OCI-LY3 (cell line): ENCODE measurements at regions not wholly inside any gene's neighbourhood (a gene's known extent, or its start where the extent isn't known, plus 50 kb on each side); places are given as distances from the start of the nearest gene placed in this dataset.
"Not testable (repeated sequence)": the region's sequence is repeated elsewhere in the genome, so short reads cannot be mapped to it uniquely, and the experiment has no call there.

ENCODE experiments used
- H2AFZ ChIP-seq: fragments of 200-600, 300-600 bp; shearing (Covaris generic); 2 replicates; pipeline ENCODE4 v1.6.0; 2014; ENCODE audit warnings: antibody characterized with exemption, low read depth, low read length
- H3K27ac ChIP-seq: fragments of 200-600, 300-600 bp; sonication (generic); 2 replicates; pipeline ENCODE4 v1.5.1; 2014; ENCODE audit warnings: mild to moderate bottlenecking, low read length, moderate library complexity, mixed read lengths
- H3K27me3 ChIP-seq: fragments of 200-600, 300-600 bp; sonication (generic); 2 replicates; pipeline ENCODE4 v1.6.1; 2014; ENCODE audit warnings: low read depth, low read length, mixed read lengths
- H3K36me3 ChIP-seq: fragments of 200-600, 300-600 bp; sonication (generic); replicated peaks from 2 replicates; pipeline ENCODE3; 2014; ENCODE audit warnings: low read depth, low read length, mixed read lengths
- H3K4me1 ChIP-seq: fragments of 300-600, 200-600 bp; sonication (generic); 2 replicates; pipeline ENCODE4 v1.6.1; 2014; ENCODE audit warnings: low read length, mixed read lengths
- H3K4me2 ChIP-seq: fragments of 200-600, 300-600 bp; sonication (generic); 2 replicates; pipeline ENCODE4 v1.6.1; 2014; ENCODE audit warnings: low read length, mixed read lengths
- H3K4me3 ChIP-seq: fragments of 300-600, 200-600 bp; sonication (generic); 2 replicates; pipeline ENCODE4 v1.5.1; 2014; ENCODE audit warnings: antibody characterized with exemption, mild to moderate bottlenecking, low read length, moderate library complexity
- H3K79me2 ChIP-seq: fragments of 300-600, 200-600 bp; shearing (Covaris generic); 2 replicates; pipeline ENCODE4 v1.6.1; 2014; ENCODE audit warnings: mild to moderate bottlenecking, low read length, mixed read lengths
- H3K9ac ChIP-seq: fragments of 300-600, 200-600 bp; shearing (Covaris generic); 2 replicates; pipeline ENCODE4 v1.6.0; 2014; ENCODE audit warnings: mild to moderate bottlenecking, low read length, moderate library complexity
- H3K9me3 ChIP-seq: fragments of 200-600, 300-600 bp; shearing (Covaris generic); 2 replicates; pipeline ENCODE4 v1.6.1; 2014; ENCODE audit warnings: low read length, mixed read lengths; ENCODE audit not compliant: insufficient read depth
- H4K20me1 ChIP-seq: fragments of 200-600, 300-600 bp; sonication (generic); 2 replicates; pipeline ENCODE4 v1.6.1; 2016; ENCODE audit warnings: low read length, mixed read lengths; ENCODE audit not compliant: insufficient read depth
- CTCF ChIP-seq: fragments of 200-600, 300-600 bp; sonication (generic); IDR thresholded peaks from 2 replicates; pipeline ENCODE4 v1.5.1; 2014; ENCODE audit warnings: antibody characterized with exemption, low read length, low read depth
- EZH2phosphoT487 ChIP-seq: fragments of 200-600 bp; shearing (Covaris generic); IDR thresholded peaks from 2 replicates; pipeline ENCODE4 v1.6.1; 2018; ENCODE audit warnings: antibody characterized with exemption, mixed run types, low read depth

GRCh38 chr9:81825846-81826516 is 102.2 kb upstream of the SPATA31D4 start:
- Histone ChIP-seq H3K4me1 (peaks cover 26% of the 10 kb centered on the region), H3K79me2 (no peaks in the 10 kb centered on the region), H3K27ac (no peak overlapping the region), H2AFZ (no peak overlapping the region), H3K4me2 (no peak overlapping the region), H4K20me1 (no peaks in the 10 kb centered on the region), H3K27me3 (peaks cover 27% of the 10 kb centered on the region), H3K36me3 (no peaks in the 10 kb centered on the region), H3K9me3 (no peaks in the 10 kb centered on the region), H3K4me3 (no peak overlapping the region), H3K9ac (no peak overlapping the region)
- TF ChIP-seq EZH2phosphoT487 (no peak), CTCF (no peak)

- Histone ChIP-seq H4K20me1 (no peaks in the 10 kb centered on the region), H3K79me2 (no peaks in the 10 kb centered on the region), H3K9ac (no peak overlapping the region), H3K27ac (no peak overlapping the region), H3K4me3 (no peak overlapping the region), H3K36me3 (no peaks in the 10 kb centered on the region), H3K9me3 (no peaks in the 10 kb centered on the region), H3K27me3 (peaks cover 29% of the 10 kb centered on the region), H3K4me1 (peaks cover 26% of the 10 kb centered on the region), H3K4me2 (no peak overlapping the region), H2AFZ (no peak overlapping the region)
- no peak for TF ChIP-seq CTCF
- no peak for TF ChIP-seq EZH2phosphoT487
Observed at GRCh38 chr9:81826517-81826906, 101.7 kb upstream of the SPATA31D4 start.

- Histone ChIP-seq H3K4me1 (peaks cover 26% of the 10 kb centered on the region), H4K20me1 (no peaks in the 10 kb centered on the region), H3K79me2 (no peaks in the 10 kb centered on the region), H2AFZ (no peak overlapping the region), H3K4me3 (0 out of 2 replicates have a peak overlapping the region, but pooled peaks have one; percentile 23), H3K27me3 (peaks cover 31% of the 10 kb centered on the region), H3K36me3 (no peaks in the 10 kb centered on the region), H3K9ac (no peak overlapping the region), H3K9me3 (no peaks in the 10 kb centered on the region), H3K27ac (no peak overlapping the region), H3K4me2 (peak overlapping the region; percentile 55)
- TF ChIP-seq CTCF (no peak), EZH2phosphoT487 (no peak)
Observed at GRCh38 chr9:81827616-81828296, 100.5 kb upstream of the SPATA31D4 start.

DNA sequence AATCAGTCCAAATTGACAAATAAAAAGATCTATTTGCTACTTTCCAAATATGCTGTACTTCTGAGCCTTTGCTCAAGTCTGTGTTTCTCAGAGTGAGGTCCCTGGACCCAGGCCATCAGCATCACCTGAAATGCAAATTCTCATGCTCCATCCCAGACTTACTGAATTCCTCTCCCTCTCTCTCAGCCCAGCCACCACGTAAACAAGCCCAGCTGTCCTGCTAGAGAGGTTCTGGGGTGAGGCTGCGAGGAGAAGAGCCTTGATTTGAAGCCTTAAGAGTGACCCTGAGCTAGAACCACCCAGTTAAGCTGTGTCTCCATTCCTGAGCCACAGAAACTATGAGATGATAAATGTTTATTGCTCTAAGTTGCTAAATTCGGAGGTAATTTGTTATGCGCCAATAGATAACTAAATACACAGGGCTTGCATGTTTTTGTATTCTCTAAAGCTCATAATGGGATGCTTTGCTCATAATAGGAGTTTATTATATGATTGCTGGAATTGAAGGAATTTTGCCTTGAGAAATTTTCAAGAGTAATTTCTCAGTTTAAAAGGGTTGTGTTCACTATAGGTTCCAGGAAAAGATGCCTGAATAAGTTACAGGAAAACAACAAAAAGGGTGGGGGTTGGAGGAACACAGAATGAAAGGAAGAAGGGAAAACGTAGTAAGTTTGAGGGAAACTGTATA is 98.9 kb upstream of the SPATA31D4 start:
- Histone ChIP-seq H3K27me3 (peaks cover 31% of the 10 kb centered on the region), H2AFZ (no peak overlapping the region), H3K36me3 (no peaks in the 10 kb centered on the region), H3K9me3 (no peaks in the 10 kb centered on the region), H3K4me1 (peaks cover 26% of the 10 kb centered on the region), H3K79me2 (no peaks in the 10 kb centered on the region), H3K9ac (no peak overlapping the region), H3K27ac (no peak overlapping the region), H3K4me3 (no peak overlapping the region), H3K4me2 (peak overlapping the region; percentile 55; the same call in 1 of the 2 replicates), H4K20me1 (no peaks in the 10 kb centered on the region)
- TF ChIP-seq EZH2phosphoT487 (no peak), CTCF (no peak)

GRCh38 chr9:81830431-81830830 is 97.8 kb upstream of the SPATA31D4 start:
- H3K79me2 ChIP-seq, H3K4me3 ChIP-seq, H3K9me3 ChIP-seq, H3K9ac ChIP-seq, H2AFZ ChIP-seq, H3K27ac ChIP-seq, H3K36me3 ChIP-seq, H3K4me2 ChIP-seq, H4K20me1 ChIP-seq: not testable (repeated sequence)
- Histone ChIP-seq H3K27me3 (peaks cover 31% of the 10 kb centered on the region), H3K4me1 (peaks cover 26% of the 10 kb centered on the region)
